DND-41 (cell line): ENCODE measurements at regions not wholly inside any gene's neighbourhood (a gene's known extent, or its start where the extent isn't known, plus 50 kb on each side); places are given as distances from the start of the nearest gene placed in this dataset.

Experiments
- ATAC-seq: fragments of 200-7000 bp; cut with Tn5 transposase; 3 replicates; pipeline ENCODE4 v1.9.1; 2021; ENCODE audit warnings: low read depth; ENCODE audit not compliant: insufficient read depth
- DNase-seq: peaks from one replicate; pipeline ENCODE4 v3.0.0-alpha.2; 2020
- H2AFZ ChIP-seq: 2 replicates; pipeline ENCODE4 v1.6.0; 2012; ENCODE audit warnings: low read depth, low read length
- H3K27ac ChIP-seq: 2 replicates; pipeline ENCODE4 v1.5.1; 2012; ENCODE audit warnings: low read length, inconsistent platforms
- H3K27me3 ChIP-seq: fragments of 200-600 bp; sonication (generic); 2 replicates; pipeline ENCODE4 v1.6.0; 2012; ENCODE audit warnings: low read length, mild to moderate bottlenecking, inconsistent platforms; ENCODE audit not compliant: insufficient read depth, poor library complexity
- H3K36me3 ChIP-seq: 2 replicates; pipeline ENCODE4 v1.5.1; 2012; ENCODE audit warnings: low read length, inconsistent platforms; ENCODE audit not compliant: insufficient read depth
- H3K4me1 ChIP-seq: 2 replicates; pipeline ENCODE4 v1.5.1; 2012; ENCODE audit warnings: mild to moderate bottlenecking, low read length; ENCODE audit not compliant: insufficient read depth
- H3K4me2 ChIP-seq: 2 replicates; pipeline ENCODE4 v1.6.0; 2012; ENCODE audit warnings: mild to moderate bottlenecking, moderate library complexity, low read length, inconsistent platforms; ENCODE audit not compliant: insufficient read depth
- H3K4me3 ChIP-seq, 2 experiments: fragments of 200-600 bp in 1 of 2; shearing (Covaris generic) in 1 of 2; 2 replicates each; pipeline ENCODE4 v1.5.1; 2012 to 2016; ENCODE audit warnings: inconsistent platforms in 2 of 2, low read length in 2 of 2, mild to moderate bottlenecking in 2 of 2, low read depth in 1 of 2, moderate library complexity in 1 of 2
- H3K79me2 ChIP-seq: 2 replicates; pipeline ENCODE4 v1.6.0; 2012; ENCODE audit warnings: low read length, inconsistent platforms; ENCODE audit not compliant: insufficient read depth
- H3K9ac ChIP-seq: 2 replicates; pipeline ENCODE4 v1.6.0; 2012; ENCODE audit warnings: low read depth, mild to moderate bottlenecking, inconsistent platforms, low read length, moderate library complexity
- H3K9me3 ChIP-seq: 2 replicates; pipeline ENCODE4 v1.5.1; 2012; ENCODE audit warnings: low read length, moderate library complexity, mild to moderate bottlenecking, inconsistent platforms; ENCODE audit not compliant: insufficient read depth, severe bottlenecking
- H4K20me1 ChIP-seq: 2 replicates; pipeline ENCODE4 v1.6.0; 2012; ENCODE audit warnings: low read length; ENCODE audit not compliant: insufficient read depth
- EZH2 ChIP-seq: IDR thresholded peaks from 3 replicates; pipeline ENCODE4 v1.6.1; 2012; ENCODE audit warnings: borderline replicate concordance, low read depth, mild to moderate bottlenecking, moderate library complexity, low read length, inconsistent platforms; ENCODE audit not compliant: severe bottlenecking
- TF ChIP-seq, protein P1 (sequence below): IDR thresholded peaks from 2 replicates; pipeline ENCODE4 v1.5.1; 2012; ENCODE audit warnings: borderline replicate concordance, low read length, moderate library complexity, mild to moderate bottlenecking; ENCODE audit not compliant: poor library complexity, severe bottlenecking; ENCODE audit errors: extremely low read depth

DNA sequence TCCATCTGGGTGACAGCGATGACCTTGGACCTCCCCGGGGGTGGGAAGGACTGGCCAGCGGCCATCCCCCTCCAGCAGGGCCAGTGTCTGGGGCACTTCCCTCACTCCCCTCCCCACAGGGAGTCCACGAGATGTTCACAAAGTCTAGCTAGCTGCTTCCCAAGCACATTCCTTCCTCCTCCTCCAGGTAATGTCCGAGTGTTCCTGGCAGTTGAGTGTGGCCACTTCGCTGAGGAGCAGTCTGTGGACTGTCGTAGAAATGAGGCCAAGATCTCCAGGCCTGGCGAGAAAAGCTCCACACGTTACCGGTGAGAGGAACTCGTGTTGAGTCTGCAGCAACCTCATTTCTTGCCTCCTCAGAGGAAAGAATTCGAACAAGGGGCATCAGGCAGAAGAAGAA lies 425.5 kb downstream of the BRD1 start:
- Histone ChIP-seq H3K9ac (no peak overlapping the region), H3K27me3 (no peaks in the 10 kb centered on the region), H4K20me1 (no peaks in the 10 kb centered on the region), H2AFZ (no peak overlapping the region), H3K4me1 (no peaks in the 10 kb centered on the region), H3K4me3 (no peak overlapping the region), H3K36me3 (no peaks in the 10 kb centered on the region), H3K27ac (no peak overlapping the region), H3K79me2 (no peaks in the 10 kb centered on the region), H3K4me2 (no peak overlapping the region), H3K9me3 (no peaks in the 10 kb centered on the region)
- DNase-seq (no peak), ATAC-seq (no peak)
- no peak for TF ChIP-seq EZH2
- TF ChIP-seq, protein P1, sequence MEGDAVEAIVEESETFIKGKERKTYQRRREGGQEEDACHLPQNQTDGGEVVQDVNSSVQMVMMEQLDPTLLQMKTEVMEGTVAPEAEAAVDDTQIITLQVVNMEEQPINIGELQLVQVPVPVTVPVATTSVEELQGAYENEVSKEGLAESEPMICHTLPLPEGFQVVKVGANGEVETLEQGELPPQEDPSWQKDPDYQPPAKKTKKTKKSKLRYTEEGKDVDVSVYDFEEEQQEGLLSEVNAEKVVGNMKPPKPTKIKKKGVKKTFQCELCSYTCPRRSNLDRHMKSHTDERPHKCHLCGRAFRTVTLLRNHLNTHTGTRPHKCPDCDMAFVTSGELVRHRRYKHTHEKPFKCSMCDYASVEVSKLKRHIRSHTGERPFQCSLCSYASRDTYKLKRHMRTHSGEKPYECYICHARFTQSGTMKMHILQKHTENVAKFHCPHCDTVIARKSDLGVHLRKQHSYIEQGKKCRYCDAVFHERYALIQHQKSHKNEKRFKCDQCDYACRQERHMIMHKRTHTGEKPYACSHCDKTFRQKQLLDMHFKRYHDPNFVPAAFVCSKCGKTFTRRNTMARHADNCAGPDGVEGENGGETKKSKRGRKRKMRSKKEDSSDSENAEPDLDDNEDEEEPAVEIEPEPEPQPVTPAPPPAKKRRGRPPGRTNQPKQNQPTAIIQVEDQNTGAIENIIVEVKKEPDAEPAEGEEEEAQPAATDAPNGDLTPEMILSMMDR: no peak

DNA sequence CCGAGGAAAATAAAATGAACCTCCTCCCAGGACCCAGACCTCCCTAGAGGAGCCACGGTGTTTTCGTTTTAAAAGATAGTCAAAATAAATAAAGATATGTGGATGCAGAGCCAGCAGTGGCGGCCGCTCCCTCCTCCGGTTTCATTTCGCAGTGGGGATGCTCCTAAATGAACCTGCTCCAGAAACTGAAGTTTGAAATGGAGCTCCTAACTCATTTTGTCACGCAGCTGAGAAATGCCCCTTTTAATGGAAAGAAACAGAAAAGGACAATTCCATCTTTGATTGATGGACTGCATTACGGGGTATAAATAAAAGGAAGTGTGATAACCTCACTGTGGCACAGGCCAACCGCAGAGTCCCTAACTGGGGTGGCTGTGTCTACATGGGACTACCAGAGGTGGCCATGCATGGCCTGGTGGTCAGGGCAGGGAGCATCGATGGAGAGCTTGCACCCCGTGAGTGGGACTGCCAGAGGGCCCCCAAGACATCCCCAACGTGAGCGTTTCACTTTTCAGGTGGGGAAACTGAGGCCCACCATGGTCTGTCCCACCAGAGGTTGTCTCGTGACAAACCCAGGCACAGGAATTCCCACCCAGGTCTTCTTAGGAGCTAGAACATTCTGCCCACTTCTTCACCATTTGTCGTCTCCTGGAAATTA lies 426.6 kb downstream of the BRD1 start:
- Histone ChIP-seq H4K20me1 (no peaks in the 10 kb centered on the region), H3K36me3 (no peaks in the 10 kb centered on the region), H3K9me3 (no peaks in the 10 kb centered on the region), H3K4me1 (no peaks in the 10 kb centered on the region), H3K27ac (no peak overlapping the region), H3K4me3 (no peak overlapping the region), H3K4me2 (no peak overlapping the region), H3K27me3 (no peaks in the 10 kb centered on the region), H3K79me2 (no peaks in the 10 kb centered on the region), H3K9ac (no peak overlapping the region), H2AFZ (no peak overlapping the region)
- ATAC-seq: no peak
- DNase-seq: no peak
- no peak for TF ChIP-seq EZH2
- TF ChIP-seq, protein P1: no peak

DNA sequence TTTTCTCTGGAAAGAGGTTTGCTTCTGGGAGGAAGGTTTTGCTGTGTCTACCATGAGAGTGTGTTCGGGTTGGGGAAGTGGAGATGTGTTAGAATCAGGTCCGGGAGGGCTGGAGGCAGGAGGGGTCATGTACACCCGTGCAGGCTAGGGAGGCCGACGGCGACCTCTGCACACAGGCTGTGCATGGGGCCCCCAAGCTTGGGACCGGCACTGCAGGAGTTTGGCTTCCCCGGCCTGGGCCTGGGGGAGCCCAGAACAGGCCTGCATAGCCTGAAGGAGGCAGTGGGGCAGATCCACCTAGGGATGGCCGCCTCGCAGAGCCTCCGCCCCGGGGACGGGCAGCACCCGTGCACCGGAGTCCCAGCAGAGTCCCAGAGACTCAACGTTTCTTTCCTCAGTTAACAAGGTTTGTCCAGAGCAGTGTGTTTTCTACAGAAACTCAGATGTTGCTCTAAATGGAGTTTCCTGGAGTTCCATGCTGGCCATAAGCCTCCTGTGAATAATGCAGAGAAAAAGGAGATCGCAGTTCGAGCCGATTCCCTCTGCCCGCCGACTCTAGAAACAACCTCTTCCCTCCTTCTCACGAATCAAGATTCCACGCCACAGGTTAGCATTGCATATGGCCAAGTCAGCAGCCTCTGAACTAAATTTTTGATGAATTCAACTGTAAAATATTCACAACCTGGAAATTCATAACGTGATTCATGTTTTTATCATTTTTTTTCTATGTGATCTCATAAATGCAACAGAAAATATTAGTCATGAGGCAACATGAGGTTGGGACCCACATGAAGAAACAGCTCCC lies 427.3 kb downstream of the BRD1 start:
- Histone ChIP-seq H3K27me3 (no peaks in the 10 kb centered on the region), H4K20me1 (no peaks in the 10 kb centered on the region), H2AFZ (no peak overlapping the region), H3K27ac (no peak overlapping the region), H3K4me3 (no peak overlapping the region), H3K4me2 (no peak overlapping the region), H3K9ac (no peak overlapping the region), H3K36me3 (no peaks in the 10 kb centered on the region), H3K4me1 (no peaks in the 10 kb centered on the region), H3K9me3 (no peaks in the 10 kb centered on the region), H3K79me2 (no peaks in the 10 kb centered on the region)
- TF ChIP-seq, protein P1: no peak
- no peak for TF ChIP-seq EZH2
- ATAC-seq: no peak
- no peak for DNase-seq
